Endothelial cell of umbilical vein (primary cell): ENCODE measurements at regions not wholly inside any gene's neighbourhood (a gene's known extent, or its start where the extent isn't known, plus 50 kb on each side); places are given as distances from the start of the nearest gene placed in this dataset.

Experiments
- BruUV-seq: library from RNA; stranded (reverse); fragments of 400-500 nt; replicated peaks from 2 replicates; lab custom pipeline; 2021; lab: Mats Ljungman, UMichigan
- CTCF ChIA-PET: fragments of 300-600, 350-600 bp; sonication (Branson Sonifier 250); formaldehyde crosslinking; loops from one replicate; lab custom pipeline; 2021; ENCODE audit warnings: antibody characterized with exemption, inconsistent platforms; lab: Charles Lee
- POLR2A ChIA-PET: fragments of 300-600, 350-600 bp; sonication (Branson Sonifier 250); formaldehyde crosslinking; loops from one replicate; lab custom pipeline; 2021; ENCODE audit warnings: antibody characterized with exemption, inconsistent platforms; lab: Charles Lee
- DNase-seq: peaks from one replicate; pipeline ENCODE4 v3.0.0-alpha.2; 2011; ENCODE audit warnings: low read depth, low spot score
- FAIRE-seq: peaks from 2 replicates; lab custom pipeline; 2011; peaks lifted over from hg19 to GRCh38; lab: Jason Lieb, UNC
- H2AFZ ChIP-seq: 2 replicates; pipeline ENCODE4 v1.6.0; 2012; ENCODE audit warnings: low read depth, low read length, control low read depth, inconsistent platforms
- H3K27ac ChIP-seq: 2 replicates; pipeline ENCODE4 v1.5.1; 2011; ENCODE audit warnings: low read depth, mild to moderate bottlenecking, control low read depth, low read length, moderate library complexity; ENCODE audit not compliant: insufficient read depth
- H3K27me3 ChIP-seq, 2 experiments: 2 replicates each; pipeline versions ENCODE4 v1.6.0 to v1.6.1; 2011; ENCODE audit warnings: low read length in 2 of 2, mixed read lengths in 1 of 2; ENCODE audit not compliant: control insufficient read depth in 2 of 2, insufficient read depth in 2 of 2
- H3K36me3 ChIP-seq, 2 experiments: 2 replicates in 1 of 2; 3 replicates in 1 of 2; pipeline ENCODE4 v1.5.1; 2011; ENCODE audit warnings: low read length in 2 of 2, mild to moderate bottlenecking in 1 of 2, moderate library complexity in 1 of 2; ENCODE audit not compliant: control insufficient read depth in 2 of 2, insufficient read depth in 2 of 2; ENCODE audit errors: extremely low read depth in 1 of 2
- H3K4me1 ChIP-seq: 3 replicates; pipeline ENCODE4 v1.5.1; 2011; ENCODE audit warnings: mild to moderate bottlenecking, low read length; ENCODE audit not compliant: control insufficient read depth, insufficient read depth; ENCODE audit errors: extremely low read depth
- H3K4me2 ChIP-seq: 2 replicates; pipeline ENCODE4 v1.6.1; 2011; ENCODE audit warnings: low read length, control low read depth, mixed read lengths; ENCODE audit not compliant: insufficient read depth
- H3K4me3 ChIP-seq, 3 experiments: fragments of 200-600 bp in 1 of 3; sonication (generic), shearing (Covaris generic) in 1 of 3; replicated peaks in 1 of 3; 2 replicates each; pipeline ENCODE4 v1.5.1; 2011 to 2016; ENCODE audit warnings: control low read depth in 3 of 3, low read length in 3 of 3, mild to moderate bottlenecking in 2 of 3, inconsistent platforms in 1 of 3, low read depth in 1 of 3, moderate library complexity in 1 of 3; ENCODE audit not compliant: insufficient read depth in 1 of 3
- H3K79me2 ChIP-seq: 2 replicates; pipeline ENCODE4 v1.6.0; 2012; ENCODE audit warnings: low read length, inconsistent platforms; ENCODE audit not compliant: control insufficient read depth, insufficient read depth
- H3K9ac ChIP-seq: replicated peaks from 2 replicates; pipeline ENCODE3; 2011; ENCODE audit warnings: low read length, control low read depth; ENCODE audit not compliant: insufficient read depth; ENCODE audit errors: extremely low read depth
- H3K9me1 ChIP-seq: replicated peaks from 3 replicates; pipeline ENCODE4 v1.6.0; 2011; ENCODE audit warnings: mild to moderate bottlenecking, low read length; ENCODE audit not compliant: control insufficient read depth, insufficient read depth; ENCODE audit errors: extremely low read depth
- H3K9me3 ChIP-seq: replicated peaks from 2 replicates; pipeline ENCODE4 v1.5.1; 2012; ENCODE audit warnings: low read length, inconsistent platforms; ENCODE audit not compliant: control insufficient read depth, insufficient read depth
- H4K20me1 ChIP-seq: replicated peaks from 2 replicates; pipeline ENCODE3; 2011; ENCODE audit warnings: mild to moderate bottlenecking, low read length; ENCODE audit not compliant: control insufficient read depth, insufficient read depth; ENCODE audit errors: extremely low read depth
- EZH2 ChIP-seq: IDR thresholded peaks from 2 replicates; pipeline ENCODE4 v1.6.1; 2012; ENCODE audit warnings: borderline replicate concordance, low read depth, mild to moderate bottlenecking, moderate library complexity, low read length, inconsistent platforms; ENCODE audit not compliant: severe bottlenecking
- FOS ChIP-seq: IDR thresholded peaks from 2 replicates; pipeline ENCODE4 v1.6.1; 2011; ENCODE audit warnings: mild to moderate bottlenecking, low read length, moderate library complexity, borderline replicate concordance; ENCODE audit not compliant: insufficient read depth
- GATA2 ChIP-seq: IDR thresholded peaks from 2 replicates; pipeline ENCODE4 v1.7.0; 2011; ENCODE audit warnings: low read depth, mild to moderate bottlenecking, moderate library complexity, mixed read lengths, low read length; ENCODE audit not compliant: insufficient read length, insufficient read depth
- JUN ChIP-seq: IDR thresholded peaks from 2 replicates; pipeline ENCODE4 v1.6.1; 2011; ENCODE audit warnings: borderline replicate concordance, low read depth; ENCODE audit not compliant: insufficient read length, insufficient read depth
- MYC ChIP-seq: IDR thresholded peaks from one replicate; pipeline ENCODE4 v1.6.1; 2011; ENCODE audit warnings: mild to moderate bottlenecking, low read depth, low read length
- POLR2A ChIP-seq: IDR thresholded peaks from 2 replicates; pipeline ENCODE4 v1.6.1; 2012; ENCODE audit warnings: low read depth, mild to moderate bottlenecking, control low read depth, low read length
- POLR2AphosphoS5 ChIP-seq: IDR thresholded peaks from 2 replicates; pipeline ENCODE4 v1.6.1; 2012; ENCODE audit warnings: low read depth, mild to moderate bottlenecking, control low read depth, low read length, moderate library complexity; ENCODE audit not compliant: insufficient read depth
- dilution Hi-C: fragments of 300-500 bp; cut with MboI; formaldehyde crosslinking; loops from one replicate; pipeline ENCODE4 v1.15.0; 2019; ENCODE audit warnings: low sequenced_read_pairs; ENCODE audit not compliant: extremely low pct_ligation_motif_present
- intact Hi-C: fragments of 100-400 bp; cut with micrococcal nuclease; formaldehyde crosslinking; loops from one replicate; pipeline ENCODE4 v1.10.0; 2022
- TF ChIP-seq, protein P1 (sequence below): IDR thresholded peaks from 2 replicates; pipeline ENCODE4 v1.6.1; 2011; ENCODE audit not compliant: insufficient read depth, insufficient read length
- TF ChIP-seq, protein P2 (sequence below), 2 donors: IDR thresholded peaks; 1 replicate in 1 of 2; 2 replicates in 1 of 2; pipeline ENCODE4 v1.5.1; 2011; ENCODE audit warnings: low read length in 2 of 2, mild to moderate bottlenecking in 2 of 2, moderate library complexity in 2 of 2, control low read depth in 1 of 2, inconsistent platforms in 1 of 2, low read depth in 1 of 2; ENCODE audit not compliant: insufficient read depth in 1 of 2; ENCODE audit errors: extremely low read depth in 1 of 2

DNA sequence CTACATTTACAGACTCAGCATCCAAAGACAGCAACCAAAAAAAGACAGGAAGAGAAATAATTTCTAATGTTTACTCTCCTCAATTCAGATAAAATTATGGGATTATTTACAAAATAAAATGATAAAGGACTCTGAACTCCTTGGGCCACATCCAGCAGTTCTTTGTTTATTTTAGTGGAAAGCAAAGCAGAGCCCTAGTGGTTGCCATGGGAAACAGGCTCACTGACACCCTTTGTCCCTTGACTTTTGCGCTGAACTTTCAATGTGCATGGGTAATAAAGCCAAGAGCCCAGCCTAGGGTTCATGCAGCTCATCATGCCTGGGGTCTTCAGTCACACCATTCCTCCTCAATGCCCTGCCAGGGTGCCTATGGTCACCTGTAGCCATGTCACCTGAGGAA is 442.6 kb upstream of the IGFBP3 start:
- intact Hi-C loops: no loop called here
- dilution Hi-C loops: no loop called here
- H3K4me3 ChIP-seq: no peak overlapping the region
- DNase-seq (no peak), FAIRE-seq (no peak)
- TF ChIP-seq EZH2 (no peak), MYC (no peak), GATA2 (no peak), FOS (no peak)
- TF ChIP-seq, protein P1, sequence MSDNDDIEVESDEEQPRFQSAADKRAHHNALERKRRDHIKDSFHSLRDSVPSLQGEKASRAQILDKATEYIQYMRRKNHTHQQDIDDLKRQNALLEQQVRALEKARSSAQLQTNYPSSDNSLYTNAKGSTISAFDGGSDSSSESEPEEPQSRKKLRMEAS: no peak
- no peak overlapping the region for H2AFZ ChIP-seq
- no peak overlapping the region for H3K4me2 ChIP-seq
- POLR2A ChIA-PET: no interaction called here
- H3K4me1 ChIP-seq: no peaks in the 10 kb centered on the region
- H3K9me1 ChIP-seq: no peaks in the 10 kb centered on the region
- BruUV-seq: no TSS peak
- CTCF ChIA-PET: no interaction called here
- no peaks in the 10 kb centered on the region for H4K20me1 ChIP-seq
- H3K9me3 ChIP-seq: no peaks in the 10 kb centered on the region
- no peak overlapping the region for H3K27ac ChIP-seq
- H3K36me3 ChIP-seq: no peaks in the 10 kb centered on the region
- no peaks in the 10 kb centered on the region for H3K27me3 ChIP-seq
- no peaks in the 10 kb centered on the region for H3K79me2 ChIP-seq
- H3K9ac ChIP-seq: no peak overlapping the region

DNA sequence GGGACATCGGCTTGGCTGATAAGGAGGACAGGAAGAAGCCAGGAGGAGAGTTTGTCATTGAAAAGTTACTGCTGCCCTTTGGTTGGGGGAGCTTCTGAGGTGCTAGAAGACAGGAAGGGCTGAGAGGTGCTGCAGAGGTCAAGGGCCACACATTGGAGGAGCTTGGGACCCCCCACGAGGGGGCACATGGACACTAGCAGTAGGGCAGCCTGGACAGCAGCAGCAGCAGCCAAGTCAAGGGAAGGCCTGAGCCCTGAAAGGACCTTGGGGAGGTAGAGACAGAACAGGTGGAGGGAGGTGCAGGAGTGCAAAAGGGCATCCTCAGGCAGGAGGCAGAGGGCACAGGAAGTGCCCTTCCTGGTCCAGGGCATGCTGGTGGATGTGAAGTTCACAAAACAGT is 439.7 kb upstream of the IGFBP3 start:
- TF ChIP-seq JUN (no peak), FOS (no peak), POLR2A (no peak), MYC (no peak), GATA2 (no peak), EZH2 (no peak), POLR2AphosphoS5 (no peak)
- TF ChIP-seq, protein P1: no peak
- TF ChIP-seq, protein P2, sequence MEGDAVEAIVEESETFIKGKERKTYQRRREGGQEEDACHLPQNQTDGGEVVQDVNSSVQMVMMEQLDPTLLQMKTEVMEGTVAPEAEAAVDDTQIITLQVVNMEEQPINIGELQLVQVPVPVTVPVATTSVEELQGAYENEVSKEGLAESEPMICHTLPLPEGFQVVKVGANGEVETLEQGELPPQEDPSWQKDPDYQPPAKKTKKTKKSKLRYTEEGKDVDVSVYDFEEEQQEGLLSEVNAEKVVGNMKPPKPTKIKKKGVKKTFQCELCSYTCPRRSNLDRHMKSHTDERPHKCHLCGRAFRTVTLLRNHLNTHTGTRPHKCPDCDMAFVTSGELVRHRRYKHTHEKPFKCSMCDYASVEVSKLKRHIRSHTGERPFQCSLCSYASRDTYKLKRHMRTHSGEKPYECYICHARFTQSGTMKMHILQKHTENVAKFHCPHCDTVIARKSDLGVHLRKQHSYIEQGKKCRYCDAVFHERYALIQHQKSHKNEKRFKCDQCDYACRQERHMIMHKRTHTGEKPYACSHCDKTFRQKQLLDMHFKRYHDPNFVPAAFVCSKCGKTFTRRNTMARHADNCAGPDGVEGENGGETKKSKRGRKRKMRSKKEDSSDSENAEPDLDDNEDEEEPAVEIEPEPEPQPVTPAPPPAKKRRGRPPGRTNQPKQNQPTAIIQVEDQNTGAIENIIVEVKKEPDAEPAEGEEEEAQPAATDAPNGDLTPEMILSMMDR (IDR thresholded peaks at IDR 0.05; ENCODE audit: extremely low read depth in 1 of 2, insufficient read depth in 1 of 2, low read depth in 1 of 2, low read length in 2 of 2): no peak
- no peaks in the 10 kb centered on the region for H3K4me1 ChIP-seq
- no peak overlapping the region for H2AFZ ChIP-seq
- ChIA-PET CTCF (no interaction called here), POLR2A (no interaction called here)
- no peak overlapping the region for H3K9ac ChIP-seq
- dilution Hi-C loops: no loop called here
- H3K9me1 ChIP-seq: no peaks in the 10 kb centered on the region
- H3K27ac ChIP-seq: no peak overlapping the region
- no peaks in the 10 kb centered on the region for H3K27me3 ChIP-seq
- BruUV-seq: no TSS peak
- no peaks in the 10 kb centered on the region for H3K36me3 ChIP-seq
- H3K4me2 ChIP-seq: no peak overlapping the region
- intact Hi-C loops: no loop called here
- FAIRE-seq: no peak
- H4K20me1 ChIP-seq: no peaks in the 10 kb centered on the region
- H3K9me3 ChIP-seq: no peaks in the 10 kb centered on the region
- no peak for DNase-seq
- no peaks in the 10 kb centered on the region for H3K79me2 ChIP-seq
- H3K4me3 ChIP-seq: no peak overlapping the region
